Keratinocyte (primary cell): ENCODE measurements at regions not wholly inside any gene's neighbourhood (a gene's known extent, or its start where the extent isn't known, plus 50 kb on each side); places are given as distances from the start of the nearest gene placed in this dataset.

Experiments used
- DNase-seq: peaks from one replicate; pipeline ENCODE4 v3.0.0-alpha.2; 2011; ENCODE audit warnings: low read depth, missing footprints, low spot score
- FAIRE-seq: peaks from 2 replicates; lab custom pipeline; 2011; peaks lifted over from hg19 to GRCh38; lab: Jason Lieb, UNC
- H2AFZ ChIP-seq: 2 replicates; pipeline ENCODE4 v1.6.0; 2012; ENCODE audit warnings: low read length, control low read depth, inconsistent platforms; ENCODE audit not compliant: control insufficient read depth
- H3K27ac ChIP-seq: 2 replicates; pipeline ENCODE4 v1.5.1; 2011; ENCODE audit warnings: low read length; ENCODE audit not compliant: control insufficient read depth, insufficient read depth
- H3K27me3 ChIP-seq: 3 replicates; pipeline ENCODE4 v1.6.0; 2011; ENCODE audit warnings: low read length; ENCODE audit not compliant: control insufficient read depth, insufficient read depth; ENCODE audit errors: extremely low read depth
- H3K36me3 ChIP-seq, 2 experiments: 2 replicates in 1 of 2; 3 replicates in 1 of 2; pipeline ENCODE4 v1.5.1; 2011; ENCODE audit warnings: low read length in 2 of 2, mild to moderate bottlenecking in 1 of 2; ENCODE audit not compliant: control insufficient read depth in 2 of 2, insufficient read depth in 2 of 2; ENCODE audit errors: extremely low read depth in 1 of 2
- H3K4me1 ChIP-seq: 3 replicates; pipeline ENCODE4 v1.5.1; 2011; ENCODE audit warnings: low read length; ENCODE audit not compliant: control insufficient read depth, insufficient read depth; ENCODE audit errors: extremely low read depth
- H3K4me2 ChIP-seq: 3 replicates; pipeline ENCODE4 v1.6.0; 2011; ENCODE audit warnings: low read depth, low read length; ENCODE audit not compliant: control insufficient read depth, insufficient read depth; ENCODE audit errors: extremely low read depth
- H3K4me3 ChIP-seq, 3 experiments: fragments of 200-600 bp in 1 of 3; sonication (generic) in 1 of 3; 2 replicates in 2 of 3; 3 replicates in 1 of 3; pipeline ENCODE4 v1.5.1; 2011 to 2016; ENCODE audit warnings: low read length in 3 of 3, mild to moderate bottlenecking in 3 of 3, control low read depth in 2 of 3, inconsistent platforms in 1 of 3, low read depth in 1 of 3, mixed read lengths in 1 of 3, mixed run types in 1 of 3, moderate library complexity in 1 of 3; ENCODE audit not compliant: control insufficient read depth in 2 of 3, insufficient read depth in 2 of 3; ENCODE audit errors: extremely low read depth in 1 of 3
- H3K79me2 ChIP-seq: 2 replicates; pipeline ENCODE4 v1.6.0; 2012; ENCODE audit warnings: low read length; ENCODE audit not compliant: control insufficient read depth, insufficient read depth
- H3K9ac ChIP-seq: 3 replicates; pipeline ENCODE4 v1.6.0; 2011; ENCODE audit warnings: low read length; ENCODE audit not compliant: control insufficient read depth, insufficient read depth; ENCODE audit errors: extremely low read depth
- H3K9me1 ChIP-seq: 3 replicates; pipeline ENCODE4 v1.6.0; 2011; ENCODE audit warnings: low read length; ENCODE audit not compliant: control insufficient read depth, insufficient read depth; ENCODE audit errors: extremely low read depth
- H3K9me3 ChIP-seq: 2 replicates; pipeline ENCODE4 v1.5.1; 2012; ENCODE audit warnings: low read depth, low read length; ENCODE audit not compliant: control insufficient read depth
- H4K20me1 ChIP-seq: 3 replicates; pipeline ENCODE4 v1.6.0; 2011; ENCODE audit warnings: low read length; ENCODE audit not compliant: control insufficient read depth, insufficient read depth; ENCODE audit errors: extremely low read depth
- CTCF ChIP-seq, 3 experiments: IDR thresholded peaks in 1 of 3; conservative IDR thresholded peaks in 1 of 3; optimal IDR thresholded peaks in 1 of 3; 2 replicates in 2 of 3; 3 replicates in 1 of 3; pipeline versions ENCODE3 to v1.5.1; 2011; ENCODE audit warnings: low read length in 3 of 3, mild to moderate bottlenecking in 3 of 3, moderate library complexity in 2 of 3, control low read depth in 1 of 3, inconsistent platforms in 1 of 3; ENCODE audit not compliant: insufficient read depth in 2 of 3; ENCODE audit errors: extremely low read depth in 1 of 3
- EZH2 ChIP-seq: IDR thresholded peaks from one replicate; pipeline ENCODE4 v1.6.1; 2012; ENCODE audit warnings: inconsistent platforms, mild to moderate bottlenecking, low read length, moderate library complexity
- dilution Hi-C: fragments of 300-500 bp; cut with MboI; formaldehyde crosslinking; loops from one replicate; pipeline ENCODE4 v1.7.0; 2020; ENCODE audit warnings: low sequenced_read_pairs; ENCODE audit not compliant: extremely low pct_ligation_motif_present

GRCh38 chr11:115926601-115927000 lies 422.4 kb upstream of the CADM1 start:
- H2AFZ ChIP-seq: no peak overlapping the region
- DNase-seq (no peak), FAIRE-seq (no peak)
- H4K20me1 ChIP-seq: no peaks in the 10 kb centered on the region
- no peaks in the 10 kb centered on the region for H3K36me3 ChIP-seq
- no peaks in the 10 kb centered on the region for H3K9me3 ChIP-seq
- no peaks in the 10 kb centered on the region for H3K27me3 ChIP-seq
- no peak overlapping the region for H3K4me2 ChIP-seq
- no peaks in the 10 kb centered on the region for H3K79me2 ChIP-seq
- H3K27ac ChIP-seq: no peak overlapping the region
- H3K4me3 ChIP-seq: no peak overlapping the region
- TF ChIP-seq EZH2 (no peak), CTCF (optimal IDR thresholded peaks at IDR 0.05 in 1 of 3, IDR thresholded peaks at IDR 0.05 in 1 of 3, conservative IDR thresholded peaks at IDR 0.05 in 1 of 3; ENCODE audit: extremely low read depth in 1 of 3, insufficient read depth in 2 of 3, low read length in 3 of 3) (no peak)
- no peaks in the 10 kb centered on the region for H3K4me1 ChIP-seq
- H3K9me1 ChIP-seq: no peaks in the 10 kb centered on the region
- no peak overlapping the region for H3K9ac ChIP-seq
- dilution Hi-C loops: no loop called here

- TF ChIP-seq EZH2: no peak
- no peak for TF ChIP-seq CTCF (optimal IDR thresholded peaks at IDR 0.05 in 1 of 3, IDR thresholded peaks at IDR 0.05 in 1 of 3, conservative IDR thresholded peaks at IDR 0.05 in 1 of 3; ENCODE audit: extremely low read depth in 1 of 3, insufficient read depth in 2 of 3, low read length in 3 of 3)
- dilution Hi-C loops: no loop called here
- no peaks in the 10 kb centered on the region for H4K20me1 ChIP-seq
- no peaks in the 10 kb centered on the region for H3K79me2 ChIP-seq
- H3K9me1 ChIP-seq: no peaks in the 10 kb centered on the region
- DNase-seq: no peak
- H3K27me3 ChIP-seq: no peaks in the 10 kb centered on the region
- no peak overlapping the region for H3K4me3 ChIP-seq
- no peak overlapping the region for H3K4me2 ChIP-seq
- no peaks in the 10 kb centered on the region for H3K9me3 ChIP-seq
- no peak for FAIRE-seq
- H3K4me1 ChIP-seq: no peaks in the 10 kb centered on the region
- H3K9ac ChIP-seq: no peak overlapping the region
- H2AFZ ChIP-seq: no peak overlapping the region
- no peak overlapping the region for H3K27ac ChIP-seq
- no peaks in the 10 kb centered on the region for H3K36me3 ChIP-seq
Observed at GRCh38 chr11:115926138-115926537, 421.9 kb upstream of the CADM1 start.
